ENCODE measurements at regions not wholly inside any gene's neighbourhood (a gene's known extent, or its start where the extent isn't known, plus 50 kb on each side); places are given as distances from the start of the nearest gene placed in this dataset.

DNA sequence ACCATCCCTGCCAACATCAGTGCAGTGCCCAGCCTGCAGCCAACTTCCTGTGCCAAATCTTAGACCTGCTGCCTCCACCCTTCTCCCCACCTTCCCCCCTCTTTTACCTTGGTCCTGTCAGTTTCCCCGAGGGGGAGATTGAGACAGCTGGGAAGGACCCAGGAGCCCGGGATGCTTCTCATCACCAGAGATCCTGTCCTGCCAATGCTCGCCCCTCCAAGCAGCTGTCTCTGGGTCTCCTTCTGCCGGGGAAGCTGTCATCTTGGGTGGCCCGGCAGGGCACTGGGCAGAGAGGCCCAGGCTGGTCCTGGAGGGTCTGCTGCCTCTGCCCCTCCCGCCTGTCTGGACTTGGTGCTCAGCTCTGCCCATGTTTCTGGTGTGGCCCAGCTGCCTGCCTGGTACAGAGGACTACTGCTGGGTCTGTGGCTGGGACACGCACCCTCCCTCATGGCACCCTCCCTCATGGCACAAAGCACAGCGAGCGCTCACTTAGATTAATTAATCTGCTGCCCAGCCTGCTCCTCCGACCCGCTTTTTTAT lies 60.4 kb upstream of the THY1 start:
- no peak overlapping the region for H3K27ac Mint-ChIP-seq
- peaks cover 4% of the 10 kb centered on the region for H3K4me1 Mint-ChIP-seq
- ATAC-seq (replicated peaks) = no peak
- no peak overlapping the region for H3K4me3 Mint-ChIP-seq
- no peaks in the 10 kb centered on the region for H3K36me3 Mint-ChIP-seq (ENCODE audit: low read depth)
- H3K9me3 Mint-ChIP-seq = no peaks in the 10 kb centered on the region
- H3K27me3 Mint-ChIP-seq = peaks cover 33% of the 10 kb centered on the region

DNA sequence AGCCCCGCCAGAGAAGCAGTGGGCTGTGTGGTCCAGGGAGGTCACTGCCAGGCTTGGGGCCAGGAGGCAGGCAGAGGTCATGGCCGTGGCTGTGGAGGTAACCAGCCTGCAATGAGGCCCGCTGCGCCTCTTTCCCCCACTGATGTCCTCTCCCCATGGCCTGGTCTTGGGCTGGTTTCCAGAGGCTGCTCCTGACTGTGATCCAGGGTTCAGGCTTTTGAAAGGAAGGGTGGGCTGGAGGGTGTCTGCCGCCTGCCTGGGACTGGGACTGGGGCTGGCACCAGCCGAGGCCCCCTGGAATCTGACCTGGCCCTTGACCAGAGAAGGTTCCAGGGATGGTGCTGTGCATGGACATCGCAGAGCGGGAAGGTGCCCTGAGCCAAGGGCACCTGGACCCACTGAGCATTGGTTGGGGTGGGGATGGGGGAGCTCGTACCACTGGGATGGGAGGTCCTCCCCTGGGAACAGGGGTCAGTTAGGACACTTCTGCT lies 59.6 kb upstream of the THY1 start:
- Mint-ChIP-seq H3K36me3 (ENCODE audit: low read depth) (no peaks in the 10 kb centered on the region), H3K4me3 (no peak overlapping the region), H3K4me1 (peaks cover 4% of the 10 kb centered on the region), H3K9me3 (no peaks in the 10 kb centered on the region), H3K27ac (no peak overlapping the region), H3K27me3 (peaks cover 30% of the 10 kb centered on the region)
- ATAC-seq (replicated peaks) = no peak

DNA sequence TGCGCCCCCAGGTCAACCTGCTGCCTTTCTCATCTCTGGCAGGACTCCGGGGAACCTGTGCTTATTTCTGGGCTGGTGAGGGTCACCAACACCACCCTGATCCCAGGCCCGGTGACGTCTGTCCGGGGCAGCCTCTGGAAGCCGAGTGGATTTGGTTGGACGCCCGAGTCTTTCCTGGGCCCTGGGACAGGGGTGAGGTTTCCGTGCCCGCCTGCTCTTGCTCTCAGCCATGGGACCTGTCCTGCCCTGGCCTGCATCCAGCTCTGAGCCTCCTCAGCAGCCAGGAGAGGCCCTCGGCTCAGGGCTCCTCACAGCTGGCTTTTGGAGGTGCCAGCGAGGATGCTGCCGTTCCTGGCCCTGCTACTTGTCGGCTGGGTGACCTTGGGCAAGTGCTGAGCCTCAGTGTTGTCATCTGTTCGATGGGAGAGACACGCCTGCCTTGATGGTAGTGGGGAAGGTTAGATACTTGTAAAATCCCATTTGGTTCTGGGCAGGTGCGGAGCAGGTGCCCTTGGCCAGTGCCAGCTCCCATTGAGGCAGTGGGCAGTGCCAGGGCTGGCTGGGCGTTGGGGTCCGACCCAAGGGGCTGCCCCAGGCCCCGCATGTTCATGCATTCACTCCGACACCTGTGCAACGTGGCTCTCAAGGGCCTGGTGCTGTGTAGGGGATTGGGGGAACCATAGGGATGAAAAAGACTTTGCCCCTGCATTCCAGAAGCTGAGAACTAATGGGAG lies 58.9 kb upstream of the THY1 start:
- Mint-ChIP-seq H3K36me3 (ENCODE audit: low read depth) (no peaks in the 10 kb centered on the region), H3K27ac (no peak overlapping the region), H3K4me1 (peaks cover 4% of the 10 kb centered on the region), H3K4me3 (no peak overlapping the region), H3K27me3 (peaks cover 30% of the 10 kb centered on the region), H3K9me3 (no peaks in the 10 kb centered on the region)
- ATAC-seq (replicated peaks) = peak; percentile 8

DNA sequence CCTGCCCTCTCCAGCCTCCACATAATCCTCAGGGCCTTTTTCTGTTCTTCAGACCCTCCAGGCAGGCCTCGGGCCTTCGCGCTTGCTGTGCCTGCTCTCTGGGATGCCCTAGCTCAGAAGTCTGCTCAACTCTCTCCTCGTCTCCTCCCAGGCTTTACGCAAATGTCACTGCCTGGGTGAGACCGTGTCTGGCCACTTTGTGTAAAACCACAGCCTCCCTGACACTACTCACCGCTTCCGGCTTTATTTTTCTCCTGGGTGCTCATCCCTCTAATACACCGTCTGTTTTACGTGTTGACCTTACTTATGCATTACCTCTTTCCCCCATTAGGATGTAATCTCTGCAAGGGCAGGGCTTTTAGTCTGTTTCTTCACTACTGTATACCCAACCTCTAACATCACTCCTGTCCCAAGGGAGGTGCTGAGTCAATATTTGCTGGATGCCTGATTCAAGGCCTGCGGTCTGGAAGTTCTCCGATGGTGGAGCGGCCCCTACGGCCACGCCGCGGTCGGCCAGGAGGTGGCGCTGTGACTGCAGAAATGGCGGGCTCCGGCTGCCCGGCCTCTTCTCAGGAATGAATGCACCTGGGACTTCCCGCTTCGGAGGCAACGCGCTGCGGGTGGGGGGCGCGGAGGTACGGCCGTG lies 58.2 kb upstream of the THY1 start:
- no peak overlapping the region for H3K4me3 Mint-ChIP-seq
- H3K9me3 Mint-ChIP-seq = no peaks in the 10 kb centered on the region
- no peak overlapping the region for H3K27ac Mint-ChIP-seq
- H3K36me3 Mint-ChIP-seq (ENCODE audit: low read depth) = no peaks in the 10 kb centered on the region
- ATAC-seq (replicated peaks) = peak; percentile 83
- peaks cover 4% of the 10 kb centered on the region for H3K4me1 Mint-ChIP-seq
- peaks cover 25% of the 10 kb centered on the region for H3K27me3 Mint-ChIP-seq

DNA sequence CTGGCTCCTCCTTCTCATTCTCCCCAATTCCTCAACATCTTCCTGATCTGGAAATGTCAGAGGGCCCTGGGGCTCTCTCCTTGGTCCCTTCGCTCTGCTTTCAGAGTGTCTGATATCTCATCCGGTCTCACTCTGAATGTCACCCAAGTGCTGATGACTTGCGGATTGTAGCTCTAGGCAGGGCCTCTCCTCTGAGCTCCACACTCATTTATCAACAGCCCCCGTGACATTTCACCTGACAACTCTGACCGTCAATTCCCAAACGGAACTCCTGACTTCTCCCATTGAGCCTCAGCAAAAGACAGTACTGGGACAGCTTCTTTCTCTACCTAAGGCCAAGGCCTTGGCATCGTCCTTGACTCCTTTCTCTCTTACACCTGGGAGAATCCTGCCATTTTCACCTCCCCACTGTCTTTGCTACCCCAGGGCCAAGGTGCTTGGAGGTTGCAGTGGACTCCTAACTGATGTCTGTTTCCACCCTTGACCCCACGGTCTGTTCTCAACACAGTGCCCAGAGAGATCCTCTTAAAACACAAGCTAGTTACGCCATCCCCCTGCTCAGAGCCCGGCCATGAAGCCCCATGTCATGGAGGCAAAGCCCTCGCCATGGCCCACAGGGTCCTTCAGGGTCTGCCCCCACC lies 57.5 kb upstream of the THY1 start:
- H3K4me1 Mint-ChIP-seq = peaks cover 4% of the 10 kb centered on the region
- H3K27ac Mint-ChIP-seq = no peak overlapping the region
- H3K4me3 Mint-ChIP-seq = no peak overlapping the region
- peaks cover 25% of the 10 kb centered on the region for H3K27me3 Mint-ChIP-seq
- H3K9me3 Mint-ChIP-seq = no peaks in the 10 kb centered on the region
- no peak for ATAC-seq (replicated peaks)
- no peaks in the 10 kb centered on the region for H3K36me3 Mint-ChIP-seq (ENCODE audit: low read depth)

DNA sequence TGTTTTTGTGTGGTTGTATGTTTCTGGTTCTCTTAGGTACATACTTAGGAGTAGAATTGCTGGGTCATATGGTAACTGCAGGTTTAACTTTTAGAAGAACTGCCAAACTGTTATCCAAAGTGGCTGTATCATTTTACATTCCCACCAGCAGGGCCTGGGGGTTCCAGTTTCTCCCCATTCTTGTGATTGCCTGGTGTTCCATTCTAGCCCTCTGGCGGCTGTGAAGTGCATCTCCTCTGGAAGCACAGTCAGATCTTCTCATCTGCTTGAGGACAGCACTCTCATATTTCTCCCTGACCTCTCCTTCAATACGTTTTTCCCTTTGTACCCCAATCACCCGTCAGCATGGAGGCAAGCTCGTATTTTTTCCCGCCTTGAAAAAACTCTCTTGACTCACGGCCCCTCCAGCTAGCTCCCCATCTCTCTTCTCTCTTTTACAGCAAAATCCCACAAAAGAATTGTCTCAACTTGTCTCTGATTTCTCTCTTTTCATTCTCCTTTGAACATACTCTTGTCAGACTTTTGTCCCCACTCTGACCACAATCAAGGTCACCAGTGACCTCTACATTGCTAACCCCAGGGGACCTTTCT lies 56.8 kb upstream of the THY1 start:
- H3K36me3 Mint-ChIP-seq (ENCODE audit: low read depth) = no peaks in the 10 kb centered on the region
- no peaks in the 10 kb centered on the region for H3K9me3 Mint-ChIP-seq
- ATAC-seq (replicated peaks) = no peak
- peaks cover 4% of the 10 kb centered on the region for H3K4me1 Mint-ChIP-seq
- H3K4me3 Mint-ChIP-seq = no peak overlapping the region
- H3K27ac Mint-ChIP-seq = no peak overlapping the region
- H3K27me3 Mint-ChIP-seq = peaks cover 26% of the 10 kb centered on the region

DNA sequence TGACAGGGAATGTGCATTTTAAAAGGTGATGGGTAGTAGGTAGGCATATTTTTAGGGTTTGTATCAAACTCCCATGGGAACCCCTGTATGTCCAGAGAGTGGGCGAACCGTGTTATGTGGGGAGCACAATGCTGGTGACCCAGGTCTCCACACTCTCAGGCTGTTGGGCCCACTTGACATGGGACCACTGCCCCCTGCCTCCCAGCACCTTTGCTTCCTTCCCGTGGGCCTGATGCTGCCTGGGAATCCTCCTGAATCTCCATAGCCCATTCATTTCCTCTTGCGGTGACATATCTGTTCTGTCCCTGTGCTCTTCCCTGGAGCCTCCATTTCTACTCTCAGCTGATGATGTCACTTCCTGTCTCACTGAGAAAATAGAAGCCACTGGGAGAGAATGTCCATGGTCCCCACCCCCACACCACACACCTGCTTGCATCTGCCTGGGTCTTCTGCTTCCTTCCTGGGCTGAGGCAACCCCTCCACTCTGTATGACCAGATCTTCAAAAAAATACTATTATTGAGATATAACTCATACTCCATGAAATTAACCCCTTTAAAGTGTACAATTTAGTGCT lies 55.8 kb upstream of the THY1 start:
- H3K4me3 Mint-ChIP-seq = no peak overlapping the region
- peaks cover 22% of the 10 kb centered on the region for H3K27me3 Mint-ChIP-seq
- no peaks in the 10 kb centered on the region for H3K9me3 Mint-ChIP-seq
- H3K36me3 Mint-ChIP-seq (ENCODE audit: low read depth) = no peaks in the 10 kb centered on the region
- peaks cover 4% of the 10 kb centered on the region for H3K4me1 Mint-ChIP-seq
- ATAC-seq (replicated peaks) = no peak
- H3K27ac Mint-ChIP-seq = no peak overlapping the region

DNA sequence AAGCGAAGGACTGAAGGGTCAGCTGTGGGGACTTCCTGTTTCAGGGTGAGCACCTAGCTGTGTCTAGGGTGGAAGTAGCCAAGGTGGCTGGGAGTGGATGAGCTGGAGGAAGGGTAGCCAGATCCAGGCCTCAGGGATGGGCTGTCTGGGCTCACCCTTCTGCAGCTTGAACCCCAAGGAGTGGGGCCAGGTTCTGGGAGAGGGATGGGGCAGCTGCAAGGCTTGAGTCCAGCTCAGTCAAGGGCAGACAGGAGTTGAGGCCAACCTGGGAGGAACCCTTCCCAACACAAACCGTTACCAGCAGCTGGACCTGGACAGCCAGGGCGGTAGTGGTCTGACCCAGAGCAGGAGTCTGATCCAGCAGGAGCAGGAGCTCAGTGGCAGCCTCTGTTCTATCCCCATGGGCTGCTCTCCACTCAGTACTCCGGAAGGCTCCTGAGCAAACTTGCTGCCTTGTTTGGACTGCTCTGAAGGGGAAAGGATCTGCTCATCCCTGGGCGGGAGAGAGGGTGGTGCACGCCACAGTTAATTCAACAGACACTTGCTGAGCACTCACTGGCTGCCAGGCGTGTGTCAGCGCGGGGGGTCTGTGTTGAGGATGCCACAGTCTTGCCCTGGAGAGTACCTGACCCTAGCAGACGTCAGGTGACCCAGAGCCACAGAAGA lies 53.8 kb upstream of the THY1 start:
- H3K27ac Mint-ChIP-seq = no peak overlapping the region
- no peaks in the 10 kb centered on the region for H3K36me3 Mint-ChIP-seq (ENCODE audit: low read depth)
- peaks cover 4% of the 10 kb centered on the region for H3K4me1 Mint-ChIP-seq
- no peak for ATAC-seq (replicated peaks)
- no peak overlapping the region for H3K4me3 Mint-ChIP-seq
- H3K9me3 Mint-ChIP-seq = no peaks in the 10 kb centered on the region
- H3K27me3 Mint-ChIP-seq = peaks cover 36% of the 10 kb centered on the region

DNA sequence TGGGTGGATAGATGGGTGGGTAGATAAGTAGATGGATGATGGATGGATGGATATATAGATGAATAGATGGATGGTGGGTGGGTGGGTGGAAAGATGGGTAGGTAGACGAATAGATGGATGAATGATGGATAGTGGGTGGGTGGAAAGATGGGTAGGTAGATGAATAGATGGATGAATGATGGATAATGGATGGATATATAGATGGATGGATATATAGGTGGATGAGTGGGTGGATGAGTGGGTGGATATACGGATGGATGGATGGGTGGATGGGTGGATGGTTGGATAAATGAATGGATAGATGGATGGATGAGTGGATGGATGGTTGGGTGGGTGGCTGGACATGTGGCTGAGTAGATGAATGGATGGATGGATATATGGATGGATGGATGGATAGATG lies 53.1 kb upstream of the THY1 start:
- H3K36me3 Mint-ChIP-seq (ENCODE audit: low read depth) = no peaks in the 10 kb centered on the region
- H3K4me3 Mint-ChIP-seq = no peak overlapping the region
- H3K9me3 Mint-ChIP-seq = no peaks in the 10 kb centered on the region
- ATAC-seq (replicated peaks) = no peak
- H3K27me3 Mint-ChIP-seq = peaks cover 36% of the 10 kb centered on the region
- H3K27ac Mint-ChIP-seq = no peak overlapping the region
- H3K4me1 Mint-ChIP-seq = peaks cover under 1% of the 10 kb centered on the region

DNA sequence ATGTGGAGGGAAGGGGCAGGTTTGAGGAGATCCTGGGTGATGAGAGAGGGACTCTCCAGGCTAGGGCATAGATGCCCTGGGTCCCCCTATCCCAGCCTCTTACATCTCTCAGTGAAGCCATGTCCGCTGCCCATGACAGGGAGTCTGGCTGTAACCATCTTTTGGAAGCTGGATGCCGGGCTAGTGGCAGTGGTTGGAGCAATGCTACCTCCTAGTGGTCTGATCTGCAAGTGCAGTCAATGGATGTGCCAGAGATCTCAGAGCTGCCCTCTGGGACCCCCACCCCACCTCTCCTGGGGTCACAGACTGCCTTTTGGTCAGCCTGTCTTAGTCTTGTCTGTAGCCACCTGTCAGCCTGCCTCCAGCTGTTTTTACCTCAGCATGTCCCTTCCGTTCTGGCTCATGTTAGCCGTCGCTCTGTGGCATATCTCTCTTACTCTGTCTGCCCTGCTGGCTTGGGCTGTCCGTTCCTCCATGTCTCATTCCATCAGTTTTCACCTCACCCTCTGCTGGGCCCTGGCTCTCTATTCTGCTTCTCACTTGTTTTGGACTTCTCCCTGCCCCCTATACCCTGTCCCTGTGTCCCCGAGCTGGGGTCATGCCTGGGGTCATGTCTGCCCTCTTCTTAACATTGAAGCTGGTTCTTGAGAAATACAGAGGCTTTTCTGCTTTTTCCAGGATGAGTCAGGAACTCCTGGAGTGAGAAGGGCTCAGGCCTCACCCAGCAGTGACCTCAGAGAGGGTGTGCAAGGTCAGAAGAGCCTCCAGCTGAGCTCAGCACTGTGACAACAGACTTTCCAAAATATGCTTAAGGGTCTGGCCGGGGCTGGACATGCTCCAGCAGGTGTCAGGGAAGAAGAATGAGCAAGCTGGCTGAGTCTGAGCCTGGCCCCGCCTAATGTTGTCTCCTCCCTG lies 52.0 kb upstream of the THY1 start:
- Mint-ChIP-seq H3K27ac (no peak overlapping the region), H3K36me3 (ENCODE audit: low read depth) (no peaks in the 10 kb centered on the region), H3K27me3 (peaks cover 33% of the 10 kb centered on the region), H3K9me3 (no peaks in the 10 kb centered on the region), H3K4me1 (no peaks in the 10 kb centered on the region), H3K4me3 (no peak overlapping the region)
- peak; percentile 66 for ATAC-seq (replicated peaks)

DNA sequence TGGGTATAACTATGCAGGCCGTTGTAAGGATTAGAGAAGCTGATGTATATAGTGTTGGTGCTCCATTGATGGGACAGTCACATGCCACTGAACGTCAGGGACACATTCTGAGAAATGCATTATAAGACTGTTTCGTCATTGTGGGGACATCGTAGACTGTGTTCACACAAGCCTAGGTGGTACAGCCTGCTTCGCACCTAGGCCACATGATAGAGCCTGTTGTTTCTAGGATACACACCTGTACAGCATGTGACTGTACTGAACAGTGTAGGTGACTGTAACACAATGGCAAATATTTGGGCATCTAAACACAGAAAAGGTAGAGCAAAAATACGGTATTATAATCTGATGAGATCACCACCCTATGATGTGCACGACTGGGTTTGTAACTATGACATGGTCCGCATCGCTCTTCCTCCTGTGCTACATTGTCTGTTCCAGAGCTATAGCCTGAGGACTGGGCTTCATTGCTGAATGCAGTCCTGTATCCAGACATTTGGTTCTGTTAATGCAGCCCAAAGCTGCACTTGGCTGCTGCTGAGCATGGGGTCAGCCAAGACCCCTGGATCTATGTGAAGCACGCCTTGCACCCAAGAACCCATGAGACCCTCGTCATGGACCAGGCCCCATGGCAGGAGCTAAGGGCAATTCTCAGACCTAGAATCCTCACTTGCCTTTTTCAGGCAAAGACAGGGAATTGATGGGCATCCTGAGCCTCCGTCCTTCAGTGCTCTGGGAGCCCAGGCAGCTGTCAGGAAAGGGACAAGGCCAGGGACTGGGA lies 51.1 kb upstream of the THY1 start:
- peaks cover 37% of the 10 kb centered on the region for H3K27me3 Mint-ChIP-seq
- no peaks in the 10 kb centered on the region for H3K9me3 Mint-ChIP-seq
- H3K4me3 Mint-ChIP-seq = no peak overlapping the region
- no peaks in the 10 kb centered on the region for H3K4me1 Mint-ChIP-seq
- no peak for ATAC-seq (replicated peaks)
- H3K27ac Mint-ChIP-seq = no peak overlapping the region
- H3K36me3 Mint-ChIP-seq (ENCODE audit: low read depth) = no peaks in the 10 kb centered on the region

DNA sequence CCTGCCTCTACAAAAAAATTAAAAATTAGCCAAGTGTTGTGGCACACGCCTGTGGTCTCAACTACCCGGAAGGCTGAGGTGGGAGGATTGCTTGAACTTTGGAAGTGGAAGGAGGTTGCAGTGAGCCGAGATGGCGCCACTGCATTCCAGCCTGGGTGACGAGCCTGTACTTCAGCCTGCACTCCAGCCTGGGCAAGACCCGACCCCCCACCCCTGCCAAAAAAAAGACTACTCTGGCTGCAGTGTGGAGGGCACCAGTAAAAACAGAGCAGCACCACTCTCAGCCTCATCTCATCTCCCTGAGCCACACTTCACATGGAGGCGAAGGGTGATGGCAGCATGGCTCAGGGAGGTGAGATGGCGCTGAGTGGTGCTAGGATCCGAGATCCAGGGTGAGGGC lies 50.3 kb upstream of the THY1 start:
- Mint-ChIP-seq H3K9me3 (no peaks in the 10 kb centered on the region), H3K4me1 (no peaks in the 10 kb centered on the region), H3K27ac (no peak overlapping the region), H3K27me3 (peaks cover 38% of the 10 kb centered on the region), H3K36me3 (ENCODE audit: low read depth) (no peaks in the 10 kb centered on the region), H3K4me3 (no peak overlapping the region)
- ATAC-seq (replicated peaks) = no peak

DNA sequence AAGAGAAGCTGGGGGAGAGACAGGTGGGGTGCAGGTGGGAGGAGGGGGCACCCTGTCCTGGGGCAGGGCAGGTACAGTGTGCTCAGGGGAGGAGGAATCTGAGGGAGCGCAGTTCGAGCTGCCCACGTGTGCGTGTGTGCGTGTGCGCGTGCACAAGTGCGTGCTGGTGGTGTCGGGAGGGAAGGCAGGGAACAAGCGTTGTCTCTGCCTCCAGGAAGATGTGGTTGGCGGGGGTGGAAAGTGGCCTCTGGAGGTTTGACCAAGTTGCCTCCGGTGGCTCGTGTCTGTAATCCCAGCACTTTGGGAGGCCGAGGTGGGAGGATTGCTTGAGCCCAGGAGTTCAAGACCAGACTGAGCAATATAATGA lies 49.9 kb upstream of the THY1 start:
- Mint-ChIP-seq H3K4me3 (no peak overlapping the region), H3K27me3 (peaks cover 42% of the 10 kb centered on the region), H3K9me3 (peaks cover 2% of the 10 kb centered on the region), H3K36me3 (ENCODE audit: low read depth) (no peaks in the 10 kb centered on the region), H3K4me1 (no peaks in the 10 kb centered on the region), H3K27ac (no peak overlapping the region)
- ATAC-seq (replicated peaks) = no peak

Measured in activated T-helper 17 cell treated with anti-CD3 and anti-CD28 coated beads, Interleukin-2, amount 50 U/mL, for 72 hours (primary cell).